Activated CD4-positive, alpha-beta memory T cell treated with anti-CD3 and anti-CD28 coated beads for 36 hours (primary cell): ENCODE measurements at regions not wholly inside any gene's neighbourhood (a gene's known extent, or its start where the extent isn't known, plus 50 kb on each side); places are given as distances from the start of the nearest gene placed in this dataset.

Experiments
- CTCF ChIA-PET: fragments of 350-600 bp; sonication (Branson Sonifier 250); formaldehyde crosslinking; loops from one replicate; lab custom pipeline; 2021; ENCODE audit warnings: antibody characterized with exemption, inconsistent platforms; lab: Charles Lee
- POLR2A ChIA-PET: fragments of 350-600 bp; sonication (Branson Sonifier 250); formaldehyde crosslinking; loops from one replicate; lab custom pipeline; 2021; ENCODE audit warnings: antibody characterized with exemption; lab: Charles Lee
- DNase-seq: peaks from one replicate; pipeline ENCODE4 v3.0.0-alpha.2; 2020
- H3K27ac Mint-ChIP-seq: one replicate; pipeline ENCODE4 v1.8.0; 2021; ENCODE audit warnings: mixed read lengths
- H3K27me3 Mint-ChIP-seq: one replicate; pipeline ENCODE4 v1.8.0; 2021; ENCODE audit warnings: mixed read lengths
- H3K36me3 Mint-ChIP-seq: one replicate; pipeline ENCODE4 v1.8.0; 2021; ENCODE audit warnings: mixed read lengths
- H3K4me1 Mint-ChIP-seq: one replicate; pipeline ENCODE4 v1.8.0; 2021; ENCODE audit warnings: low read depth, mixed read lengths
- H3K4me3 Mint-ChIP-seq: one replicate; pipeline ENCODE4 v1.8.0; 2021; ENCODE audit warnings: mild to moderate bottlenecking, mixed read lengths
- H3K9me3 Mint-ChIP-seq: one replicate; pipeline ENCODE4 v1.8.0; 2021; ENCODE audit warnings: mixed read lengths
- intact Hi-C: fragments of 100-400 bp; cut with micrococcal nuclease; formaldehyde crosslinking; loops from one replicate; pipeline ENCODE4 v1.15.1; 2023

DNA sequence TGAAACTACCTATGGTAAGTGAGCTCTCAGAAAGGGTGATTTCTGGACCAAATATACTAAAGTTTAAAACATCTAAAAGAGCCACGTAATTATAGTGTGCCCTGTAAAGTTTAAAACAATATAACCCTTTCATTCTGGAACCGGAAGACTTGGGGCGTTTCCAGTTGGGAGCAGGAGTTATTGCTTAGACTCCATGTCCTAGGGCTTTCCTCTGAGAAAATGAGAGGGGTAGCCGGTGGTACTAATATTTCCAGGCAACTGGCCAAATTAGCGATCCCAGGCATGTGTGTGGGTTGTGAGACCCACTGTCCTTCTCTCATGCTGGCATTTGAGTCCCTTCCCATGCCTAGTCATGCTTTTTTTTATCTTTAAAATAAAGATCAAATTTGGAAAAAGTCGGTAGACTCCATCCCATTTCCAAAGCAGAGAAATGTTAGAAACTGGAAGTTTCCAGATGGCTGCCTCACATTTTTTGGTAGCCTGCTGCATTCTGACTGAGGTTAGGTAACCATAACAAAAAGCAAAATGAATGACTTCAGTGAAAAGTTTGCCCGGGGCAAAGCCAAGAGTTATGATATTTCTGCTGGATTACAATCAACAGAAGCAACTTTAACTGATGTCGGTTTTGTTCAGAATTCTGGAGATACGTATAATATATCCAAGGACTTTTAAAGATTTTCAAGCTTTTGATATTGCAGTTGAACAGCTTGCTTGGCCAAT lies 227.4 kb downstream of the SS18 start:
- Mint-ChIP-seq H3K4me3 (no peak overlapping the region), H3K27ac (no peak overlapping the region), H3K9me3 (no peaks in the 10 kb centered on the region), H3K4me1 (no peaks in the 10 kb centered on the region), H3K36me3 (no peaks in the 10 kb centered on the region), H3K27me3 (no peaks in the 10 kb centered on the region)
- POLR2A ChIA-PET, result no interaction called here
- CTCF ChIA-PET, result no interaction called here
- intact Hi-C loops, result no loop called here
- DNase-seq, result no peak

GRCh38 chr18:25853691-25854433 lies 236.6 kb downstream of the SS18 start:
- intact Hi-C loops, result no loop called here
- no peak overlapping the region for H3K27ac Mint-ChIP-seq
- POLR2A ChIA-PET, result no interaction called here
- DNase-seq, result no peak
- no peaks in the 10 kb centered on the region for H3K9me3 Mint-ChIP-seq
- no peak overlapping the region for H3K4me3 Mint-ChIP-seq
- no peaks in the 10 kb centered on the region for H3K36me3 Mint-ChIP-seq
- CTCF ChIA-PET, result no interaction called here
- H3K4me1 Mint-ChIP-seq, result no peaks in the 10 kb centered on the region
- no peaks in the 10 kb centered on the region for H3K27me3 Mint-ChIP-seq

GRCh38 chr18:25843791-25844190 lies 246.6 kb downstream of the SS18 start:
- Mint-ChIP-seq H3K9me3 (no peaks in the 10 kb centered on the region), H3K36me3 (no peaks in the 10 kb centered on the region), H3K27ac (no peak overlapping the region), H3K4me1 (peaks cover 6% of the 10 kb centered on the region), H3K4me3 (no peak overlapping the region), H3K27me3 (peaks cover 1% of the 10 kb centered on the region)
- ChIA-PET CTCF (interaction anchor here (1.4 kb wide), 1 partner anchor 15 kb away, joined by 3 read pairs; no protein-coding TSS in a partner anchor), POLR2A (no interaction called here)
- DNase-seq, result no peak
- intact Hi-C loops, result no loop called here

GRCh38 chr18:25842665-25843064 lies 247.7 kb downstream of the SS18 start:
- ChIA-PET CTCF (no interaction called here), POLR2A (no interaction called here)
- Mint-ChIP-seq H3K4me3 (no peak overlapping the region), H3K9me3 (no peaks in the 10 kb centered on the region), H3K4me1 (peaks cover 6% of the 10 kb centered on the region), H3K27ac (no peak overlapping the region), H3K27me3 (peaks cover 1% of the 10 kb centered on the region), H3K36me3 (no peaks in the 10 kb centered on the region)
- DNase-seq, result no peak
- intact Hi-C loops, result no loop called here

GRCh38 chr18:25834061-25834460 lies 256.4 kb downstream of the SS18 start:
- Mint-ChIP-seq H3K9me3 (no peaks in the 10 kb centered on the region), H3K27ac (no peak overlapping the region), H3K4me1 (no peaks in the 10 kb centered on the region), H3K36me3 (no peaks in the 10 kb centered on the region), H3K4me3 (no peak overlapping the region), H3K27me3 (peaks cover 1% of the 10 kb centered on the region)
- POLR2A ChIA-PET, result no interaction called here
- no peak for DNase-seq
- CTCF ChIA-PET, result interaction anchor here (0.6 kb wide), 1 partner anchor 559 kb away, joined by 3 read pairs; no protein-coding TSS in a partner anchor
- intact Hi-C loops, result no loop called here

DNA sequence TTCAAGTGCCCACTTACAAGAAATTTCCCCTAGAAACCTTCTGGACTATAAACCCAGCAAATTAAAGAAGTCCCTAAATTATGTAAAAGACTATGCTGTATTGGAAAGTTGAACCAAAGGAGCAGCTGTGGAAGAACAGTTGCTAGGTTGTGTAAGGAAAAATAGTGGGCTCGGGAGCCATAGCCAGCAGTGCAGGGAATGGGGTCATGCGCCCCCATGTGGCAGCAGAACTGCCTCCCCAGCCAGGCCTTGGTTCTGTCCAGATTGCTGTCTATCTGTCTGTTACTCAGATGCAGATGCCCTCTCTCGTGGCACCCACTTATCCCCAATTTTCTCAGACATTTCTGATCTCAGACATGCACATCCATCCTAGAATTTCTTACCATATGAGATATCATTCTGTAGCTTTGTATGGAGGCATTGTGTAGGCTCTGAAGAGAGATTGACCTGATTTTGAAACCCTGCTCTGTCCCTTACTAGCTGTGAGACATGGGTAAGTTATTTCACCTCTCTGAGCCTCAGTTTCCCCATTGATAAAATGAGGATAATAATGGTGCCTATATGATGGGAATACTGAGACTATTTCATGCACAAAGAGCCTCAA lies 258.3 kb downstream of the SS18 start:
- H3K4me1 Mint-ChIP-seq, result no peaks in the 10 kb centered on the region
- peaks cover 1% of the 10 kb centered on the region for H3K27me3 Mint-ChIP-seq
- ChIA-PET POLR2A (no interaction called here), CTCF (interaction anchor here (0.6 to 0.7 kb wide), 2 partner anchors 15 to 271 kb away, joined by 4 to 5 read pairs; no protein-coding TSS in a partner anchor)
- no peaks in the 10 kb centered on the region for H3K9me3 Mint-ChIP-seq
- H3K27ac Mint-ChIP-seq, result no peak overlapping the region
- no peaks in the 10 kb centered on the region for H3K36me3 Mint-ChIP-seq
- H3K4me3 Mint-ChIP-seq, result no peak overlapping the region
- intact Hi-C loops, result no loop called here
- DNase-seq, result peak; percentile 24

DNA sequence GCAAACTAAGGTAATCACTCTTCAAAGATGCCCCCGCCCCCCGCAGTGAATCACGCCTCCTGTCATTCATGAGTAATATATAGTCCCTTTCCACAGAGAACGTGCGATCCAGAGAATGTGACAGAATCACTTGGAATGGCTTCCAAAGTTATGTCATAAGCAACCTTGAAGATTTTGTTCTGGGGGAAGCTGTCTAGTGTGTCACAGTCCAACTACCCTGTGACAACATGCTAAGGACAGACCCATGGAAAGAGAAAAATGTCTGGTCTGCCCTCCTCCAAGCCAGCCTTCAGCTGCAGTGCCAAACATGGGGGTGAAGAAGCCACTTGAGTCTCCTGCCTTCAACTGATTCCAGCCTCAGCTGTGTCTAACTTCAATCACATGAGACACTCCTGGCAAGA lies 259.1 kb downstream of the SS18 start:
- no peak overlapping the region for H3K27ac Mint-ChIP-seq
- H3K4me1 Mint-ChIP-seq, result no peaks in the 10 kb centered on the region
- CTCF ChIA-PET, result interaction anchor here (0.7 kb wide), 1 partner anchor 14 kb away, joined by 4 read pairs; no protein-coding TSS in a partner anchor
- peaks cover 1% of the 10 kb centered on the region for H3K27me3 Mint-ChIP-seq
- no peaks in the 10 kb centered on the region for H3K36me3 Mint-ChIP-seq
- no peaks in the 10 kb centered on the region for H3K9me3 Mint-ChIP-seq
- no peak overlapping the region for H3K4me3 Mint-ChIP-seq
- no peak for DNase-seq
- POLR2A ChIA-PET, result no interaction called here
- intact Hi-C loops, result no loop called here

DNA sequence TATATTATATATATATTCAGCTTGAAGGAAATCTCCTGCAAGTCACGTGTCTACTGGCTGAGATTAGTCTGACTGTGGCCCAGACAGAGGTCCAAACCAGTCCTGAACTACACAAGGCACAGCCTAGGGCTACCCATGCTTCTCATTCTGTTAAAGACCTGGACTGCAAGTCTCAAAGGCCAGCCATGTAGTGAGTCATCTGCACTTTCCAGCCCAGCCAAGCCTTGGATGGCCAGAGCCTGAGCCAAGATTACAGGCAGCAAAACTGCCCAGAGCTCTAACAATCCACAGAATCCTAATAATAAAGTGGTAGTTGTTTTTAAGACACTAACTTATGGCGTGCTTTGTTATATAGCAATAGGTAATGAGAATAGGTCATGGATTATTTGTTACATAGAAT lies 259.6 kb downstream of the SS18 start:
- ChIA-PET CTCF (no interaction called here), POLR2A (no interaction called here)
- no peaks in the 10 kb centered on the region for H3K4me1 Mint-ChIP-seq
- DNase-seq, result no peak
- H3K27me3 Mint-ChIP-seq, result peaks cover 1% of the 10 kb centered on the region
- H3K4me3 Mint-ChIP-seq, result no peak overlapping the region
- no peaks in the 10 kb centered on the region for H3K9me3 Mint-ChIP-seq
- H3K27ac Mint-ChIP-seq, result no peak overlapping the region
- intact Hi-C loops, result no loop called here
- H3K36me3 Mint-ChIP-seq, result no peaks in the 10 kb centered on the region

DNA sequence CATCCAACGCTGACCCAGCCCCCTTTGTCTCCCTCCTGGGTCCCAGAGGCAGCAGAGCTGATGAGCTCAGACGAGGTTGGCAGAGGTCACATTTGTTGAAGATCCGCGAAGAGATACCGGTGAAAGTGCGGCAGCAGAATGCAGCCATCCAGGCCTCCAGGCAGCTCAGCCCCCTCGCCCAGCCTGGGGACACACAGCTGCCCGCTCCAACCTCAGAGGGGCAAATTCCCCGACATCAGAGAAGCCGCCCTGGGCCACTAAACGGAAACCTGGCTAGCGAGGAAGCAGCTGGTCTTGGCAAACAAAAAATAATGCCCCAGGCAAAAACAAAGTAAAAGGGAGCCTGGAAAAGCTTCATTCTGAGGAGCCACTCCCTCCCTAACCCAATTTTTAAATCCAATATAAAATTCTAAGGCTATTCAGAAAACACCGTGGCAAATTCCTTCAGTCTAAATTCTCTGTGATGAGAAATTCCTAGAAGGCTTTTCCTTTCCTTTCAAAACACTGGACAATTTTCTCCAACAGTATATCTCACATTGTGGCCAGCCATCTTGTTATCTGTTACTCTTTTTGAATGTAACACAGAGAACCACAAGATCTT lies 262.4 kb downstream of the SS18 start:
- H3K36me3 Mint-ChIP-seq, result no peaks in the 10 kb centered on the region
- H3K27ac Mint-ChIP-seq, result no peak overlapping the region
- ChIA-PET POLR2A (no interaction called here), CTCF (interaction anchor here (0.6 to 1.4 kb wide), 3 partner anchors 16 to 92 kb away, joined by 3 to 4 read pairs (median 3); no protein-coding TSS in a partner anchor)
- no peaks in the 10 kb centered on the region for H3K9me3 Mint-ChIP-seq
- no peaks in the 10 kb centered on the region for H3K4me1 Mint-ChIP-seq
- intact Hi-C loops, result no loop called here
- no peak for DNase-seq
- no peak overlapping the region for H3K4me3 Mint-ChIP-seq
- no peaks in the 10 kb centered on the region for H3K27me3 Mint-ChIP-seq

DNA sequence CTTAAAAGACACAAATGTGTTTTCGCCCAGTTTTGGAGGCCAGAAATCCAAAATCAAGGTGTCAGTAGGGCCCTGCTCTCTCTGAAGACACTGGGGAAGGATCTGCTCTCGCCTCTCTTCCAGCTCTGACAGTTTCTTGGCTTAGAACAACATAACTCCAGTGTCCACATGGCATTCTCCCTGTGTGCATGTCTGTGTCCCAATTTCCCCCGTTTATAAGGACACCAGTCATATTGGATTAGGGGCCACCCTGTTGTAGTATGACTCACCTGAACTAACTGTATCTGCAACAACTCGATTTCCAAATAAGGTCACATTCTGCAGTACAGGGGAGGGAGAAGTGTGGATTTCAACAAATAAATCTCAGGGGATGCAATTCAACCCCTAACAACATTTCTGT lies 263.2 kb downstream of the SS18 start:
- H3K4me1 Mint-ChIP-seq, result no peaks in the 10 kb centered on the region
- intact Hi-C loops, result no loop called here
- POLR2A ChIA-PET, result no interaction called here
- no peak overlapping the region for H3K27ac Mint-ChIP-seq
- H3K4me3 Mint-ChIP-seq, result no peak overlapping the region
- no peaks in the 10 kb centered on the region for H3K9me3 Mint-ChIP-seq
- H3K36me3 Mint-ChIP-seq, result no peaks in the 10 kb centered on the region
- H3K27me3 Mint-ChIP-seq, result no peaks in the 10 kb centered on the region
- no peak for DNase-seq
- CTCF ChIA-PET, result interaction anchor here (0.6 kb wide), 1 partner anchor 93 kb away, joined by 3 read pairs; no protein-coding TSS in a partner anchor

DNA sequence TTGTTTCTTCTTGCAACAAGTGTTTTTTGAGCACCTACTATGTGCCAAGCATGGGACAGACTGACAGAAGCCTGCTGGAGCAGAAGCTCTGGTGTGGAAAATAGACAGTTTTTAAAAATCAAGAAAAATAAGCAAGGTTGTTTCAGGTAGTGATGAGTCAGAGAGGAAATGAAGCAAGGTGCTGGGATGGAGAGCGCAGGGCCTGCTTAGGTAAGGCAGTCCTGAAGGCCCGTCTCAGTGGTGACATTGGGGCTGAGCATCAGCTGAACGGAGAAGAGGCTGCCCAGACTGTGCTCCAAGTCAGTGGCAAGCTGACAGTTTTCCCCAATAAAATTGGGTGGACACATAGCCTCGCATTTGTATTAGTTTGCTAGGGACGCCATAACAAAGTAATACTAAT lies 263.6 kb downstream of the SS18 start:
- H3K4me3 Mint-ChIP-seq, result no peak overlapping the region
- no peaks in the 10 kb centered on the region for H3K4me1 Mint-ChIP-seq
- POLR2A ChIA-PET, result no interaction called here
- no peaks in the 10 kb centered on the region for H3K27me3 Mint-ChIP-seq
- intact Hi-C loops, result no loop called here
- DNase-seq, result no peak
- CTCF ChIA-PET, result no interaction called here
- no peak overlapping the region for H3K27ac Mint-ChIP-seq
- H3K36me3 Mint-ChIP-seq, result no peaks in the 10 kb centered on the region
- no peaks in the 10 kb centered on the region for H3K9me3 Mint-ChIP-seq
